ENCODE measurements at regions not wholly inside any gene's neighbourhood (a gene's known extent, or its start where the extent isn't known, plus 50 kb on each side); places are given as distances from the start of the nearest gene placed in this dataset.

- H3K4me1 ChIP-seq = no peaks in the 10 kb centered on the region
- H3K4me3 ChIP-seq = no peak overlapping the region
- TF ChIP-seq POLR2AphosphoS5 (IDR thresholded peaks at IDR 0.05) (no peak), POLR2A (IDR thresholded peaks at IDR 0.05; ENCODE audit: low read depth) (no peak)
- no peak overlapping the region for H3K27ac ChIP-seq (replicated peaks in 1 of 4)
- no peaks in the 10 kb centered on the region for H3K27me3 ChIP-seq
- no peak for DNase-seq (ENCODE audit: extremely low spot score)
- H3K36me3 ChIP-seq = no peaks in the 10 kb centered on the region
- WGBS = 58% methylated on average over 2 of the region's 2 CpGs
- intact Hi-C loops (cut with DNase I) = no loop called here
- no peaks in the 10 kb centered on the region for H3K9me3 ChIP-seq
Measured at GRCh38 chr5:136646915-136647314, 281.6 kb upstream of the TRPC7 start.

GRCh38 chr5:136642976-136643375 lies 277.6 kb upstream of the TRPC7 start:
- intact Hi-C loops (cut with DNase I) = no loop called here
- TF ChIP-seq POLR2AphosphoS5 (IDR thresholded peaks at IDR 0.05) = no peak
- TF ChIP-seq CTCF (IDR thresholded peaks at IDR 0.05) = no peak
- TF ChIP-seq POLR2A (IDR thresholded peaks at IDR 0.05; ENCODE audit: low read depth) = no peak
- no peaks in the 10 kb centered on the region for H3K4me1 ChIP-seq
- H3K27me3 ChIP-seq = no peaks in the 10 kb centered on the region
- no peaks in the 10 kb centered on the region for H3K9me3 ChIP-seq
- no peak overlapping the region for H3K4me3 ChIP-seq
- 58% methylated on average over 2 of the region's 2 CpGs for WGBS
- no peak for DNase-seq (ENCODE audit: extremely low spot score)
- H3K36me3 ChIP-seq = no peaks in the 10 kb centered on the region
- H3K27ac ChIP-seq (replicated peaks in 1 of 4) = no peak overlapping the region

GRCh38 chr5:136639616-136640015 lies 274.3 kb upstream of the TRPC7 start:
- intact Hi-C loops (cut with DNase I) = no loop called here
- Histone ChIP-seq H3K9me3 (no peaks in the 10 kb centered on the region), H3K27ac (replicated peaks in 1 of 4) (no peak overlapping the region), H3K36me3 (no peaks in the 10 kb centered on the region), H3K27me3 (no peaks in the 10 kb centered on the region), H3K4me3 (no peak overlapping the region), H3K4me1 (no peaks in the 10 kb centered on the region)
- DNase-seq (ENCODE audit: extremely low spot score) = no peak
- 94% methylated on average over 3 of the region's 3 CpGs for WGBS
- TF ChIP-seq CTCF (IDR thresholded peaks at IDR 0.05) (no peak), POLR2A (IDR thresholded peaks at IDR 0.05; ENCODE audit: low read depth) (no peak), POLR2AphosphoS5 (IDR thresholded peaks at IDR 0.05) (no peak), EP300 (IDR thresholded peaks at IDR 0.05) (no peak)

- no peak overlapping the region for H3K27ac ChIP-seq (replicated peaks in 1 of 4)
- WGBS = 90% methylated on average over 1 of the region's 1 CpG
- DNase-seq (ENCODE audit: extremely low spot score) = no peak
- H3K4me1 ChIP-seq = no peaks in the 10 kb centered on the region
- intact Hi-C loops (cut with DNase I) = no loop called here
- no peaks in the 10 kb centered on the region for H3K9me3 ChIP-seq
- H3K36me3 ChIP-seq = no peaks in the 10 kb centered on the region
- no peak overlapping the region for H3K4me3 ChIP-seq
- no peak for TF ChIP-seq EP300 (IDR thresholded peaks at IDR 0.05)
- TF ChIP-seq POLR2A (IDR thresholded peaks at IDR 0.05; ENCODE audit: low read depth) = no peak
- TF ChIP-seq CTCF (IDR thresholded peaks at IDR 0.05) = no peak
- no peak for TF ChIP-seq POLR2AphosphoS5 (IDR thresholded peaks at IDR 0.05)
- H3K27me3 ChIP-seq = no peaks in the 10 kb centered on the region
Measured at GRCh38 chr5:136638084-136638483, 272.7 kb upstream of the TRPC7 start.

GRCh38 chr5:136636001-136636400 lies 270.7 kb upstream of the TRPC7 start:
- Histone ChIP-seq H3K9me3 (no peaks in the 10 kb centered on the region), H3K36me3 (no peaks in the 10 kb centered on the region), H3K27ac (replicated peaks in 1 of 4) (no peak overlapping the region), H3K4me3 (no peak overlapping the region), H3K4me1 (no peaks in the 10 kb centered on the region), H3K27me3 (no peaks in the 10 kb centered on the region)
- WGBS = 89% methylated on average over 1 of the region's 1 CpG
- DNase-seq (ENCODE audit: extremely low spot score) = no peak
- no peak for TF ChIP-seq CTCF (IDR thresholded peaks at IDR 0.05)
- TF ChIP-seq EP300 (IDR thresholded peaks at IDR 0.05) = no peak
- no peak for TF ChIP-seq POLR2A (IDR thresholded peaks at IDR 0.05; ENCODE audit: low read depth)
- TF ChIP-seq POLR2AphosphoS5 (IDR thresholded peaks at IDR 0.05) = no peak
- intact Hi-C loops (cut with DNase I) = no loop called here
